HFFc6 (cell line): ENCODE measurements at regions not wholly inside any gene's neighbourhood (a gene's known extent, or its start where the extent isn't known, plus 50 kb on each side); places are given as distances from the start of the nearest gene placed in this dataset.

Experiments
- DNase-seq: peaks from one replicate; pipeline ENCODE4 v3.0.0-alpha.2; 2018
- H3K27ac Mint-ChIP-seq: 2 replicates; pipeline ENCODE4 v1.8.0; 2020; ENCODE audit warnings: mild to moderate bottlenecking, mixed read lengths
- H3K27me3 Mint-ChIP-seq: 2 replicates; pipeline ENCODE4 v1.8.0; 2021; ENCODE audit warnings: mild to moderate bottlenecking, moderate library complexity, mixed read lengths; ENCODE audit not compliant: insufficient read depth
- H3K36me3 Mint-ChIP-seq: 2 replicates; pipeline ENCODE4 v1.8.0; 2021; ENCODE audit warnings: low read depth, mixed read lengths
- H3K4me1 Mint-ChIP-seq: 2 replicates; pipeline ENCODE4 v1.8.0; 2020; ENCODE audit warnings: low read depth, mixed read lengths
- H3K4me3 Mint-ChIP-seq: 2 replicates; pipeline ENCODE4 v1.8.0; 2020; ENCODE audit warnings: mild to moderate bottlenecking, moderate library complexity, mixed read lengths
- H3K9me3 Mint-ChIP-seq: 2 replicates; pipeline ENCODE4 v1.8.0; 2020; ENCODE audit warnings: mild to moderate bottlenecking, mixed read lengths
- TF ChIP-seq, protein P1 (sequence below): fragments of 200-600 bp; sonication (generic); IDR thresholded peaks from 2 replicates; pipeline ENCODE4 v1.5.0; 2021; ENCODE audit warnings: antibody characterized with exemption, mild to moderate bottlenecking

DNA sequence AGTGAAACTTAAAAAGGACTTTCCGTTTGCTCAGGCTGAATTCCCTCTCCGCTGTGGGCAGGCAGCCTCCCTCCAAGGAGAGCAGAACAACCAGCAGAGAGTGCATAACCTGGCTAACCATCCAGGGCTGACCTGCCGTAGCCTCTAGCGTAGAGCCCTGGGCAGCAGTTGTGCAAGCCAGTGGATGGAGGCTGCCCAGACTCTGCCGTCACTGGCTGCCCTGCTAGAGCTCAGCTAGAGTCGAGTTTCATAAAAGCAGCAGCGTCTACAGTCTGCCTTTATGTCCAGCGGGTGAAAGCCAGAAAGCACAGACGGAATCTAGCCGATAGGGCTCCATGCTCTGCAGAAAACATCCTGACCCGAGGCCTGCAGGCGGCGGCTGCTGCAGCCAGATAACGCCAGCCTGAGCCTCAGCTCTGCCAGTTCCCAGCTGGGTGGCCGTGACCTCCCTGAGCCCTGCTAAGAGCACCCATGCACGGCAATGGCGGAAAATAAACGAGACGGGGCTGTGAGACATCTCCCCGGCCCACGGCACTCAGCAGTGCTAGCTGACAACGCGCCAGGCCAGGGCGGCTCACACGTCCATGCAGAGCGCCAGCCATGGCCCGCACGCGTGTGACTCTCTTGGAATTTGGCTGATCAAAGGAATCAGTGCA lies 231.3 kb downstream of the ENGASE start:
- Mint-ChIP-seq H3K4me1 (no peaks in the 10 kb centered on the region), H3K27me3 (peaks cover 26% of the 10 kb centered on the region), H3K36me3 (no peaks in the 10 kb centered on the region), H3K9me3 (no peaks in the 10 kb centered on the region), H3K27ac (no peak overlapping the region), H3K4me3 (no peak overlapping the region)
- TF ChIP-seq, protein P1, sequence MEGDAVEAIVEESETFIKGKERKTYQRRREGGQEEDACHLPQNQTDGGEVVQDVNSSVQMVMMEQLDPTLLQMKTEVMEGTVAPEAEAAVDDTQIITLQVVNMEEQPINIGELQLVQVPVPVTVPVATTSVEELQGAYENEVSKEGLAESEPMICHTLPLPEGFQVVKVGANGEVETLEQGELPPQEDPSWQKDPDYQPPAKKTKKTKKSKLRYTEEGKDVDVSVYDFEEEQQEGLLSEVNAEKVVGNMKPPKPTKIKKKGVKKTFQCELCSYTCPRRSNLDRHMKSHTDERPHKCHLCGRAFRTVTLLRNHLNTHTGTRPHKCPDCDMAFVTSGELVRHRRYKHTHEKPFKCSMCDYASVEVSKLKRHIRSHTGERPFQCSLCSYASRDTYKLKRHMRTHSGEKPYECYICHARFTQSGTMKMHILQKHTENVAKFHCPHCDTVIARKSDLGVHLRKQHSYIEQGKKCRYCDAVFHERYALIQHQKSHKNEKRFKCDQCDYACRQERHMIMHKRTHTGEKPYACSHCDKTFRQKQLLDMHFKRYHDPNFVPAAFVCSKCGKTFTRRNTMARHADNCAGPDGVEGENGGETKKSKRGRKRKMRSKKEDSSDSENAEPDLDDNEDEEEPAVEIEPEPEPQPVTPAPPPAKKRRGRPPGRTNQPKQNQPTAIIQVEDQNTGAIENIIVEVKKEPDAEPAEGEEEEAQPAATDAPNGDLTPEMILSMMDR, result no peak
- no peak for DNase-seq

DNA sequence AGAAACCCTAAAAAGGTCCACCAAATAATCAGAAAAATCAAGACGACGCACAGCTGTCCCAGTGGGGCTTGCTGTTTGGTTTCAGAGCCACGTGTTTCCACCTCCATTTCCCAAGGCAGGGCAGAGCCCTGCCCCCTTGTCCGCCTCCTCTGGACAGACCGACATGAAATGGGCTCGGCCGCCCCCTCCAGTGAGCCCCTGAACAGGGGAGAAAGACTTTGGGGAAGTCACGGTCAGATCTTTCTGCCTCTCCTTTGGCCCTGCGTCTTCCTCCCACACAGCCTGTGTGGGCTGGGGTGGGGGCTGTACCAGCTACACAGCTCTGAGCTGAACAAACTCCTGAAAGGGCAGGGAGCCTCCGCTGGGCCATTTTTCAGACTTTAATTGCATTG lies 230.7 kb downstream of the ENGASE start:
- Mint-ChIP-seq H3K36me3 (no peaks in the 10 kb centered on the region), H3K27ac (no peak overlapping the region), H3K4me3 (no peak overlapping the region), H3K9me3 (no peaks in the 10 kb centered on the region), H3K4me1 (no peaks in the 10 kb centered on the region), H3K27me3 (peaks cover 32% of the 10 kb centered on the region)
- no peak for DNase-seq
- TF ChIP-seq, protein P1, result no peak

DNA sequence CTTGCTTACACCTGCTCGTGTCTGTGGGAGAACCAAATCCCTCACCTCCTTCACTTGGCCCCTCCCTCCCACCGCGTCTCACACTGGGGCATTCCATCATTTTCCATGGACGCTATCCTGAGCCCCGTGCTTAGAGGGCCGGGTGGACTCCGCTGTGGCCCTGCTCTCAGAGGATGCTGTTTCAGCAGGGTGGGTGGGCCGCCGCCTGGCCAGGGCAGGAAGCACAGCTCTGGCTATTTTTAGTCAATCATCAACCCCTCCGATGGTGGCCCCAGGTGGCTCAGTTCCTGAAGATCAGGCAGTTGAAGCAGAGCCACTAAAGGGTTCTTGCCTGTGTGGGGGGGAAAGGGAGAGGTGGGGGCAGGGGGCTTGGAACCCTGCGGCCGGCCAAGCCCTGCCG lies 230.3 kb downstream of the ENGASE start:
- DNase-seq, result no peak
- Mint-ChIP-seq H3K9me3 (no peaks in the 10 kb centered on the region), H3K4me1 (no peaks in the 10 kb centered on the region), H3K27ac (no peak overlapping the region), H3K27me3 (peaks cover 35% of the 10 kb centered on the region), H3K4me3 (no peak overlapping the region), H3K36me3 (no peaks in the 10 kb centered on the region)
- TF ChIP-seq, protein P1, result no peak

DNA sequence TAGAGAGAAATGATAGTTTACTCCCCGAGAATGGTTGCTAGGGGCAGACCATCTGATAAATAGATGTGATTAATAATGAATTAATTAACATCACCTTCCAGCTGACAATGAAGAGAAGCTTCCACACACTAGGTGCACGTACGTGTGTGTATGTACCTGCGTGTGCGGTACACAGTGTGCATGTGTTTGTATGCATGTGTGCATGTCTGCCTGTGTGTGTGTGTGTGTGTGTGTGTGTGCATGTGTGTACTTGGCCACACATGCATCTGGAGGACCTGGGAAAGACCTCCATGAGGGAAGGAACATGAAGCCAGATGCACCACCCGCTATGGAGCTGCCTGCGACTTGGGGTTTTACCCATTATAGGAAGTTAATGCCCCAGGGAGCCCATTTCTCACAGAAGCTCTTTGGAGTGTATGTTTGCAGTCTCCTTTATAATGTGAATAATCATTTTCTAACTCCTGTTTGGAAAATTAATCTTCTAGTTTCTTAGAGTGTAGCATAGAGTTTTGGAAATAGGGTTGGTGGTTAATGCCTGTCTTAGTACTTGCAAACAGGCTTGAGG lies 229.1 kb downstream of the ENGASE start:
- Mint-ChIP-seq H3K27ac (no peak overlapping the region), H3K27me3 (peaks cover 37% of the 10 kb centered on the region), H3K36me3 (no peaks in the 10 kb centered on the region), H3K4me3 (no peak overlapping the region), H3K9me3 (no peaks in the 10 kb centered on the region), H3K4me1 (no peaks in the 10 kb centered on the region)
- TF ChIP-seq, protein P1, result no peak
- no peak for DNase-seq

DNA sequence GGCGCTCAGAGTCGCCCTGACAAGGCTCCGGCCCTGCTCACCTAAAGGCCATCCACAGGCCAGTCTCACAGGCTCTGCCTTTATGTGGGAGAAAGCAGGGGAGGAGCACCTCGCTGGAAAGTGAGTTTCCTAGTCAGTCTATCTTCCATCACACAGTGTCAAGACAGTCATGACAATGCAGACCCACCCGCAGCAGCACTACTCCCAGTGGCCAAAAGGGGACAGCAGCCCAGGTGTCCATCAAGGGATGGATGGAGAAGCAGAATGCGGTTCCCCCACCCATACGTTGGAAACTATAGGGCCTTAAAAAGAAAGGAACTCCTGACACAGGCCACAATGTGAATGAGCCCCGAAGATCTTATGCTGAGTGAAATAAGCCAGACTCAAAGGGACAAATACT lies 226.8 kb downstream of the ENGASE start:
- Mint-ChIP-seq H3K36me3 (no peaks in the 10 kb centered on the region), H3K27me3 (peaks cover 43% of the 10 kb centered on the region), H3K9me3 (no peaks in the 10 kb centered on the region), H3K4me3 (no peak overlapping the region), H3K27ac (no peak overlapping the region), H3K4me1 (no peaks in the 10 kb centered on the region)
- TF ChIP-seq, protein P1, result no peak
- DNase-seq, result no peak
